T-helper 2 cell treated with Interferon-gamma antibody and Interleukin-4, amounts not matched to agents 100 ng/mL and 5 ng/mL, for 36 hours (primary cell): ENCODE measurements at regions not wholly inside any gene's neighbourhood (a gene's known extent, or its start where the extent isn't known, plus 50 kb on each side); places are given as distances from the start of the nearest gene placed in this dataset.

Experiments
- intact Hi-C: fragments of 100-400 bp; cut with micrococcal nuclease; formaldehyde crosslinking; loops from one replicate; pipeline ENCODE4 v1.15.1; 2023

DNA sequence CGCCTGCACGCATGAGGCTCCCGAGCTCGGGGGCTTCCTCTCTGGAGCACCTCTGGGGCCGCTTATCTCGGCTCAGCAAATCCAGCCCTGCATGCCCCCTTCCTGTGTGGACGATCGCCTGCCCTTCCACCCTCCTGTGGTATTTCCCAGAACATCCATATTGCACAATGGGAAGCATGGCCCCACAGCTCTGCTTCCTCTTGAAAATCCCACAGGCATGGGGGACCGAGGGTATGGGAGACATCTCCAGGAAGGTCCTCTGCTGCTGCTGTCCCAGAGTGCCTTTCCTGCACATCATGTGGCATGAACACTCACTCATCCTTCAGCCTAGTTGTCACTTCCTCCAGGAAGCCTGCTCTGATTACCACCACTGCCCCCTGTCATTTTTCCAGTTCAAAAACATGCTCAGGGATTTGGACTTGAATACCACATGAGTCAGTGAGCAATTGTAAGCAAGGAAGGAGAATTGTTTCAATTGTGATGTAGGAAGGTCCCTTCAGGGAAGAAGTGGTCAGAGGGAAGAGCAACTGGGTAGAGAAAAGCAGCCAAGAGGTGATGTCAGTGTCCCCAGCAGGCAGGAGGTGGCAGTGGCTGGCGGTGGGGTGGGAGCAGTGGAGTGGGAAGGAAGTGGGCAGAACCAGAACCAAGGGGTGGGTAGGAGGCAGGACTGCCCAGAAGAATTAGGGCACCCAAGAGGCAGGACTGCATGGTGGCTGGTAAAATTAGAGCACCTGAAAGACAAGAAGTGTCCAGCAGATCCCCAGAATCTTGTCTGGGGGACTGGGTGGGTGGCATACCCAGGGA lies 67.5 kb upstream of the ZMIZ1 start:
- intact Hi-C loops: no loop called here

DNA sequence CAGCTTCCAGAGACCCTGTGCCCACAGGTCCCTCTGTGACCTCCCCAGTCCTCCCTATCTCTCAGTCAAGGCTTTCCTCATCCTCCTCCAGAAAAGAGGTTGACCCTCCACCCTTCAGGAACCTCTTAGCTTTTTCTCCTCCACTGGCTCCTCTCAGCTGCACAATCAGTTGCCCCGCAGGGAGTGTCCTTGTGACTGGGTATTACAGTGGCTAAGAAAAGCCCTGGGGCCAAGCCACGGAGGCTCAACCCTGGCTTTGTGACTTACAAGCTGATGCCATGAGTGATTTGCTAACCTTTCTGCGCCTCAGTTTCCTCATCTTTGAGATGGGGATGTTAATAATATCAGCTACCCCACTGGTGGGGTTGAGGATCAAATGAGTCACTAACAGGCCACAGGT lies 66.4 kb upstream of the ZMIZ1 start:
- intact Hi-C loops: no loop called here

DNA sequence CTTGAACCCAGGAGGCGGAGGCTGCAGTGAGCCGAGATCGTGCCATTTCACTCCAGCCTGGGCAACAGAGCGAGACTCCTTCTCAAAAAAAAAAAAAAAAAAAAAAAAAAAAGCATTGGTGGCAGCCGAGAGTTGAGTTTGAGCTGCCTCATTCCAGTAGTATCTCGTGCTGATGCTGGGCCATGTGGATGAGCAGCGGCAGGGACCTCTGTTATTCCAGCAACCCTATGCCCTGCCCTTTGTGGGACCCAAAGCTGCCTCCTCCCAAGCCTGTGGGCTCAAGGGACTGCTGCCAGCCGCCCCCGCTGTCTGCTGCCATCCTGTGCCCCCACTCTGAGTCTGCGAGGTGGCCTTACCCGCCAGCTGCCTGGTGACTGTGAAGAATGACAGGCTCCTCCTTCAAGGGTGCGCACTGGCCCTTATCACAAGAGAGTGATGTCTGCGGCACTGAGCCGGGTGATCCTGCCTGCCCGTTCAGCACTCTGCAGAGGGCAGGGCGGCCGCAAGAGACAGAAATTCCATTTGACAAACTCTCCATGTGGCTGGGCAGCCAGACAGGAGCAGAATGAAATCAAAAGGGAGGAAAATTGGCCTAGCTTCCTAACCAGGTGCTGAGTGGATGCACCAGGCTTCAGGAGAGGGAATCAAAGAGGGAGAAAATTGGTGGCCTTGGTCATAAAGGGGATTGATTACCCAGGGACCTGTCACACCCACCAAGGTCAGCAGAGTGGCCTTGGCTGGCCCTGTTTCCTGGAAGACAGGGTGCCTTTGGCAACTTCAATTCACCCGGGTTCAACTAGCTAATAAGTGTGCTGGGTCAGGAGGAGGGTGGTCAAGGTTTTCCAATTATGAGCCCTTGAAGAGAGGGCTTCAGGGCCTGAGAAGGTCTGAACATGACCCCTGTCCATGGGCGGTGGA lies 65.3 kb upstream of the ZMIZ1 start:
- intact Hi-C loops: no loop called here

DNA sequence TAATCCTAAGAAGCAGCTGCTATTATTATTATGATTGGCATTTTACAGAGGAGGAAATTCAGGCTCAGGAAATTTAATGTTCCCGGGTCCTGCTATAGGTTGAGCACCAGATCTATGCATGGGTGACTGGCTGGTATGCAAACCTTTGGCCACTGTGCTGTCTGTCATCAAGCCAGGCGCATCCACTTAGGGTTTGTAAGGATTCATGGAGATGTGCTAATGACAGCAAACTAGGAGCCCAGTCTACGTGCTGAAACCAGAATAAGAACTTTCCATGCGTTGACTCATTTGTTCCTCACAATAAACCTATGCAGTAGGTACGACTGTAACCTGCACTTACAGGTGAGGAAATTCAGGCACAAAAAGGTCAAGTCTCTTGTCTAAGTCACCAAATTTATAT lies 64.5 kb upstream of the ZMIZ1 start:
- intact Hi-C loops: no loop called here

DNA sequence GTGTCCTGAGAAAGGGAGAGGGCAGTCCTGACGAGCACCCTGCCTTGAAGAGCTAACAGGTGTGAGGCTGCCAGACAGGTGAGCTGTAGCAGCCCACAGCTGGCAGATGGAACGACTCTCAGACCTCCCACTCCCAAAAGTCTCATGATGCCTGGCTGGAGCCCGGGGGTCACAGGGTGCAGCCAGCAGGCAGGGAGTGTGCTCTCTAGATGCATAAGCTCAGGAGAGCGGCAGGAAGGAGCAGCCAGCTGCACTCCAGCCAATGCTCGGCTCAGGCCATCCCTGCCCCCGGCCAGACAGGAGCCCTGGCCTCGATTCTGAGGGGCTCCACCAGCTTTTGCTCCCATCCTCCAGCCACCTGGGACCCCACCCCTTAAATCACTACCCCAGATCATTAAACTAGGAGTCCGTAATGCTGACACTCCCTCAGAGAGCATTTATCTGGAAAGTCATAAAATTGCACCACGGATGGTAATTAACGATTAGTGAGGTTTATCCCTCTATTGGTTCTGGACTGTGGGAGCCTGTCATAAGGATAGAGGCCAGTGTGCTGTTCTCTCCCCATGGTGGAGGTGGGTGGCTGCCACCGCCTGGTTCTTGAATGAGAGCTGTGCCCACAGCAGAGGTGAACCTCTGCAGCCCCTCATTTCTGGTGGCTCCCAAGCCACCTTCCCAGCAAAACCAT lies 63.5 kb upstream of the ZMIZ1 start:
- intact Hi-C loops: no loop called here

DNA sequence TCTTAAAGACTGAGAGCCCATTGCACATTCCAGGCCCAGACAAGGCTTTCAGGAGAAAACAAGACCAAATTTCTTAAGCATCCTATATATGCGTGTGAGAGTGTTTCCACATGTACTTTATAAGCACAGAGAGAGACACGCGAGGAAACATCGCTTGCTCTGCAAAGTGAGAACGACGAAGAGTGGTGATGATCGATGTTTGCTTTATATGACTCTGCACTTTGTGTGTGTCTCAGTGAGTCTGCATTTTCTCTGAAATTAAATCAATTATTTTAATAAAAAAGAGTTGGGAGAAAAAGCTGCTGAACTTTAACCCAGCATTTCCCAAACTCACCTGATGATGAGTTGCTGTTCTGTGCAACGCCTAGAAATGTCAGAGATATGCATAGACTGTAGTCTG lies 61.7 kb upstream of the ZMIZ1 start:
- intact Hi-C loops: no loop called here

DNA sequence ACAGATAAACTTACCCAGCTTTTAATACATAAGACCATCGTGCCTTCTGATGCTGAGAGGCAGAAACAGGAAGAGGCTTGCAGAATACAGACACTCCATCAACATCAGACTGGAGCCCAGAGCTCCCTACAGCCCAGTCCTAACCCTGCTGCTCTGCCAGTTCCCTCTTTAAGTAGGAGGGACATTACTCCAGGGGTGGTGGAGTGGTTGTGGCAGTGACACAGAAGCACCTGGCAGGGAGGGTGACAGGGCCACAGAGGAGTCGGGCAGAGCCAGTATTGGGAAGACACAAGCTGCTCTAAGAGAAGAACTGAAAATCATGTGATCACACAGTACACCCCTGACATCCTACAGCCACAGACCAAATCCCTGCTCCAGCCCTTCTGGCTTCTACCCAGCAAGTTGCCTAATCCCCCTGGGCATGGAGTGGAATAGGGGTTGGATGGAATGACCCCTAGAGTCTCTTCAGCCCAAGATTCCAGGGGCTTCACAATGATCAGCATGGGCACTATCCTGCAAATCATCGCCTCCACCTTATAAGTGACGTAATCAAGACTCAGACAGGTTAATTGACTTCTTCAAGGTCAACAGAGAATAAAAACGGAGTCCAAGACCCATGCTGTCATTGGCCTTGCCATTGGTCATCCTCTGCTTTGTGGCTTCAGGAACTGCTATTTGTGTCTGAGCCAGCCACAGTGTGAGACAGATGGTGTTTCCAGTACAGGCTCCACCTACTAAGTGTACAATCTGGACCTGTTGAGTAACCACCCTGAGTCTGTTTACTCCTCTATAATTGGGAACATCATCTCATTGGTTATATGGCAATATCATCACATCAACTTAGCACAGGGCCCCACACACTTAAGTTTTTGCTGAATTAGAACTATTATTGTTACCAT lies 61.1 kb upstream of the ZMIZ1 start:
- intact Hi-C loops: no loop called here

DNA sequence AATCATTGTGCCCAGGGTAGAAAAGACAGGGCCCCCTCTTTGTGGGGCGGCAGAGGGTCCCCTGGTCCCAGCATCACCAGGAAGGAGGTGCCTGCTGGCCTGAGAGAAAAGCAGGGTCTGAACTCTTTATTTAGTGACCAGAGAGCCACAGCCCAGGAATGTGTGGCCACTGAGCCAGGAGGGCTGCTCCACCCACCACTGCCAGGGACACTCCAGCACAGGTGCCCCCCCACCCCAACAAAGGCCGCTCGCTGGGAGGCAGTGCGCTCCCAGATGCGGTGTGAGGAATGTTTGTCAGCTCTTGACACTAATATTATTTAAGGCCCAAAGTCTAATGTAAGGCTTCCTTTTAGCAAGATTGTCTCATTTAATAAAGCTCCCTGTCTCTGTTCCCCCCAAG lies 59.6 kb upstream of the ZMIZ1 start:
- intact Hi-C loops: no loop called here

DNA sequence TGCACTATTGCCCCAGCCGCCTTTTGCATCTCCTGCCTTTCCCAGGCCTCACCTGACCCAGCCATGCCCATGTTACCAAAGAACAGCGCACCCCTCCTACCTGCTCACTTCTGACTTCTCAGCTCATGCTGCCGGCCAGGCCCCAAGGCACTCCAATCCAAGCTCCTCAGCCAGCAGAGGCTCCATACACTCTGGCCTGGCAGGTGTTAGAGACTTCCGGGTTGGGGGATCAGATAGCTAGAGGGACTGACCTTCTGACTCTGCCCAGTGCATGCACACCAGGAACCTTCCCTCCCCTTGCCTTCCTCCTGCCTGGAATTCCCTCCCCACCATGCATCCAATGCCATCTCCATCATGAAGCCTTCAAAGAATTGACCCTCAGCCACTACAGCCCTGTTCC lies 56.2 kb upstream of the ZMIZ1 start:
- intact Hi-C loops: no loop called here

DNA sequence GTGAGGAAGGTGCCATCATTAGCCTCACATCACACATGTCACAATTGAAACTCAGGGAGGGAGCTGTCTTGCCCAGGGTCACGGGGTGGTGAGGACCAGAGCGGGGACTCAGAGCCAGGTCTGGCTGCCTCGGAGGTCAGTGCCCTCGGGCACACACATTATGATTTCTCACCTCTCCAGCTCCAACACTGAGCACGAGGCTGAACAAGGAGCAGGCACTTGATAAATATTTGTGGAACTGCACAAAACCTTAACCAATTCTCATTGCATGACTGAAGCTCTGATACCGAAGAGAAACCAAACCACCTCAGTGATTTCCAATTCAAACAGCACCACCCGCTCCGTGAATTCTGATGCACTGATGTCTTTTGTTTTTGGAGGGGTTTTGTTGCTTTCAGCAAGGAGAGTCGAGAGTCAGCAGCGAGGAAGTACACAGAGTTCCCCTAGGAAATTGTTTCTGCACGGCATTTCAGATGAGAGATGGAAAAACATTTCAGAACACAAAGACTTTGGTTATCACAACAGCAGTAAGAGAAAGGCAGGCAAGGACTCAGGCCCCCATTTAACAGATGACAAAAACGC lies 55.3 kb upstream of the ZMIZ1 start:
- intact Hi-C loops: no loop called here

DNA sequence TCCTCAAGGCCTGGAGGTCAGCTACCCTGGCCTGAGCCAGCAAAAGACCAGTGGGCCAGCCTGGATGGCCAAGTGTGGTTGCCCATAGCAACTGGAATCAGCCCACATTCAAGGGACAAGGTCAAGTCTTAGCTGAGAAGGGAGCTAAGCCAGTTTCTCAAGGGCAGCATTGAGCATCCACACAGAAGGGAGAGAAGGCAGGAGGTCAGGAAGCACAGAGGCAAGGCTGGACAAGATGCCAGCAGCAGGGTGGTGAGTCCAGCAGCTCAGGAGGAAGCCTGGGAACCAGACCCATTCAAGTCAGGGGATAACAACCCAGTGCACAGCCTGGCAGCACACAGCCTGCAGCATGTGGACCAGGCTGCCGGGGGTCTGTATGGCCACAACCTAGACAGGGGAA lies 54.0 kb upstream of the ZMIZ1 start:
- intact Hi-C loops: no loop called here

DNA sequence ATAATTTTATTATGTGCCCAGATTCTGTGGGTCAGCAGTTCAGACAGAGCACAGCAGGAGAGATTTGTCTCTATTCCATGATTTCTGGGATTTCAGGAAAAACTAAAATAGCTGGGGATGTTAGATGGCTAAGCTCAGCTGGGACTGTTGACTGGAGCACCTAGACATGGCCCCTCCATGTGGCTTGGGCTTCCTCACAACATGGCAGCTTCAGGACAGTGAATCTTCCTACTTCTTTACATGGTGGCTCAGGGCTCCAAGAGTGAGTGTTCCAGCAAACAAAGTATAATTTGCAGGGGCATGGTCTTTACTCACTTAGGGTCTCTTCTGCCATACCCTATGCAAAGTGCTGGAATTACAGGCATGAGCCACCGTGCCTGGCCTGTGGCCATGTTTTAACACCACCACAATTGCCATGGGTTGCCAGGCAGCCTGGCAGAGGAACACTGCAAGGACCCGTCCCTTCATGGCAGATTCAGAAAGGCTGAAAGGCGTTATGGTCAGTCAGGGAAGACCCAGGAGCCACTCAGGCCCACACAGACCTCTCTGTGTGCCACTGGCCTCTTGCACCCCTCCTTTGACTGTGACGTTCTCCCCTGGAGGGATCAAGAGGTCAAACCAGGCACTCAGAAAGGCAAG lies 50.8 kb upstream of the ZMIZ1 start:
- intact Hi-C loops: no loop called here

DNA sequence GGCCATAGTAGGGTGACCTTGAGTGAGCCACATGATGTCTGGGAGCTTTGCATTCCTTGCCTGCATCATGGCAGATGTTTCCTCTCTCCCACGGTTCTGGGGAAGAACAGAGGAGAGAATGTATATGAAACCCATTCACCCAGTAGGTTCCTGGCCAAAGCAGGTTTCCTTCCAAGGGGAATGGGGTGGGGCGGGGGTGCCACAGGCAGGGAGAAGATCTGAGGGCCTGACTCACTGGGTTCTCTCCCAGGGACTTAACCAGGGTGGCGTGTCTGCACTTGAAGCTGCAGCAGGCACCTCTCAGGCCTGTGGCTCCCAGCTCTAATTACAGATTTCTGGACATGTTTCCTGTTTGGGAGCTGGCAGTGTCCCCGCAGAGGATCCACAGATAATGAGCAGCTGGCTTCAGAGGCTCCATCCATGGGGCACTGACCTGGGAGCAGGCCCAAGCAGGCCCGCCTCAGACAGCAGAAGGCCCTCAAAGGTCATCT lies 50.2 kb upstream of the ZMIZ1 start:
- intact Hi-C loops: no loop called here
